ENCODE measurements at regions not wholly inside any gene's neighbourhood (a gene's known extent, or its start where the extent isn't known, plus 50 kb on each side); places are given as distances from the start of the nearest gene placed in this dataset.

- TF ChIP-seq GATA3 (IDR thresholded peaks at IDR 0.05; ENCODE audit: low read depth, low read length) (no peak), GATA2 (IDR thresholded peaks at IDR 0.05; ENCODE audit: low read depth, low read length) (no peak)
These were observed 425.8 kb downstream of the CHL1 start for GRCh38 chr3:622314-622713.

Data from SH-SY5Y (cell line).